Smooth muscle cell (in vitro differentiated cells): ENCODE measurements at regions not wholly inside any gene's neighbourhood (a gene's known extent, or its start where the extent isn't known, plus 50 kb on each side); places are given as distances from the start of the nearest gene placed in this dataset.
"Not testable (repeated sequence)": the region's sequence is repeated elsewhere in the genome, so short reads cannot be mapped to it uniquely, and the experiment has no call there.

Experiments used
- DNase-seq: peaks from one replicate; lab custom pipeline; 2025; ENCODE audit not compliant: unreplicated experiment; lab: John Stamatoyannopoulos, UW
- H2AFZ ChIP-seq: fragments of 200-600 bp; sonication (generic); 2 replicates; pipeline ENCODE4 v1.6.0; 2016; ENCODE audit warnings: antibody characterized with exemption, low read depth, mild to moderate bottlenecking
- H3F3A ChIP-seq: fragments of 200-600 bp; sonication (generic); 2 replicates; pipeline ENCODE4 v1.6.0; 2017; ENCODE audit warnings: antibody characterized with exemption, low read depth
- H3K27ac ChIP-seq: fragments of 200-600 bp; sonication (generic); 2 replicates; pipeline ENCODE4 v1.5.1; 2016; ENCODE audit warnings: low read depth, mild to moderate bottlenecking
- H3K27me3 ChIP-seq: fragments of 200-600 bp; sonication (generic); 2 replicates; pipeline ENCODE4 v1.6.1; 2016; ENCODE audit warnings: low read depth, mild to moderate bottlenecking
- H3K36me3 ChIP-seq: fragments of 200-600 bp; sonication (generic); 2 replicates; pipeline ENCODE4 v1.5.1; 2016; ENCODE audit warnings: low read depth
- H3K4me1 ChIP-seq: fragments of 200-600 bp; sonication (generic); 2 replicates; pipeline ENCODE4 v1.5.1; 2016; ENCODE audit warnings: low read depth
- H3K4me2 ChIP-seq: fragments of 200-600 bp; sonication (generic); 2 replicates; pipeline ENCODE4 v1.6.0; 2016; ENCODE audit warnings: mild to moderate bottlenecking
- H3K4me3 ChIP-seq: fragments of 200-600 bp; sonication (generic); 2 replicates; pipeline ENCODE4 v1.5.1; 2016; ENCODE audit warnings: mild to moderate bottlenecking
- H3K79me2 ChIP-seq: fragments of 200-600 bp; sonication (generic); 2 replicates; pipeline ENCODE4 v1.6.0; 2016; ENCODE audit warnings: low read depth, mild to moderate bottlenecking
- H3K9ac ChIP-seq: fragments of 200-600 bp; sonication (generic); 2 replicates; pipeline ENCODE4 v1.6.0; 2016; ENCODE audit warnings: low read depth
- H3K9me3 ChIP-seq: fragments of 200-600 bp; sonication (generic); replicated peaks from 2 replicates; pipeline ENCODE4 v1.5.1; 2016; ENCODE audit warnings: low read depth
- H4K20me1 ChIP-seq: fragments of 200-600 bp; sonication (generic); 2 replicates; pipeline ENCODE4 v1.6.0; 2016; ENCODE audit warnings: low read depth
- WGBS: methylation state at CpG from one replicate; pipeline ENCODE4 v1.1.7; 2016; ENCODE audit warnings: low lambda C conversion rate; 5-methylcytosine and 5-hydroxymethylcytosine counted together
- TF ChIP-seq, protein P1 (sequence below): fragments of 200-600 bp; sonication (generic); IDR thresholded peaks from 2 replicates; pipeline ENCODE4 v1.5.1; 2017; ENCODE audit warnings: borderline replicate concordance, mild to moderate bottlenecking, antibody characterized with exemption; ENCODE audit not compliant: insufficient read depth, poor library complexity, severe bottlenecking

DNA sequence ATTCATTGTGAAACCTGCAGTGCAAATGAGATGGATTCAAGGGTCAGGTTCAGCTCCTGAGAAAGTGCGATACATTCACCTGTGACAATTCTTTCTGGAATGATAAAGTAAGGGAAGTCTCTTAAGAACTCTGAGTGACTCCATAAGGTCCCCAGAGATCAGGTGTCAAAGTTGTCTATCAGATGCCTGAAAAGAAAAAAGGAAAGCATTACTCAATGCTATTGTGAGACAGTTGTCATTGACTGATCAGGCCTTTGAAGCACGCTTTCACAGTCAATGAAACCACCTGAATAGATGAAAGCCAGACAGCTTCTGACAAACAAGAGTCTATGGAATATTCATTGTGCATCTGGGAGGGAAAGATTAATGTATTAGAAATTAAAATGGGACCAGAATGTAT, 252.7 kb upstream of the GALNT5 start:
- Histone ChIP-seq H3K4me1 (no peaks in the 10 kb centered on the region), H3K9me3 (no peaks in the 10 kb centered on the region), H3K4me2 (no peak overlapping the region), H3K27me3 (no peaks in the 10 kb centered on the region), H3K9ac (no peak overlapping the region), H3F3A (no peaks in the 10 kb centered on the region), H2AFZ (no peak overlapping the region), H3K4me3 (no peak overlapping the region), H3K36me3 (no peaks in the 10 kb centered on the region), H4K20me1 (no peaks in the 10 kb centered on the region), H3K79me2 (no peaks in the 10 kb centered on the region), H3K27ac (no peak overlapping the region)
- TF ChIP-seq, protein P1, sequence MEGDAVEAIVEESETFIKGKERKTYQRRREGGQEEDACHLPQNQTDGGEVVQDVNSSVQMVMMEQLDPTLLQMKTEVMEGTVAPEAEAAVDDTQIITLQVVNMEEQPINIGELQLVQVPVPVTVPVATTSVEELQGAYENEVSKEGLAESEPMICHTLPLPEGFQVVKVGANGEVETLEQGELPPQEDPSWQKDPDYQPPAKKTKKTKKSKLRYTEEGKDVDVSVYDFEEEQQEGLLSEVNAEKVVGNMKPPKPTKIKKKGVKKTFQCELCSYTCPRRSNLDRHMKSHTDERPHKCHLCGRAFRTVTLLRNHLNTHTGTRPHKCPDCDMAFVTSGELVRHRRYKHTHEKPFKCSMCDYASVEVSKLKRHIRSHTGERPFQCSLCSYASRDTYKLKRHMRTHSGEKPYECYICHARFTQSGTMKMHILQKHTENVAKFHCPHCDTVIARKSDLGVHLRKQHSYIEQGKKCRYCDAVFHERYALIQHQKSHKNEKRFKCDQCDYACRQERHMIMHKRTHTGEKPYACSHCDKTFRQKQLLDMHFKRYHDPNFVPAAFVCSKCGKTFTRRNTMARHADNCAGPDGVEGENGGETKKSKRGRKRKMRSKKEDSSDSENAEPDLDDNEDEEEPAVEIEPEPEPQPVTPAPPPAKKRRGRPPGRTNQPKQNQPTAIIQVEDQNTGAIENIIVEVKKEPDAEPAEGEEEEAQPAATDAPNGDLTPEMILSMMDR, result no peak
- WGBS, result 97% methylated on average over 2 of the region's 2 CpGs
- no peak for DNase-seq

DNA sequence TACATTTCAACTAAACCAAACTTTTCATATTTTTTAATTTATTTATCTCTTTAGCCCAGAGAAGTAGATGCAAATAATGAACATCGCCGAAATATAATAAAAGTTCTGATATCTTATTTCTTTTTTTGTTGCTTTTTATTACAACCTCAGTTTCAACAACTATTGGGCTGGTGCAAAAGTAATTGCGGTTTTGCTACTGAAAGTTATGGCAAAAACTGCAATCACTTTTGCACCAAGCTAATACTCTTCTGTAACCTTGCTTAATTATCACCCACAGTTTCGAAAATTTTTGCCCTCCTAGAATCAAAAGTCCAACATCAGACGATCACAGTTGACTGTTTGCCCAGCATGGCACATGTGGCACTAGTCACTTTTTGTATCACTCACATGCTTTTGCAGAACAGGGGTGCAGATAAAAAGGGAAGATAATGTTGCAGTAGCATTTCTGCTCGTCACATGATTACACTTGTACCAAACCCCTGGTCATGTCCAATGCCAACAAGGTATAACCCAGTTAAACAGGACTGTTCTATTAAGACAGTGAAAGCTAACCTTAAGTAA, 242.4 kb upstream of the GALNT5 start:
- H3K9me3 ChIP-seq, result no peaks in the 10 kb centered on the region
- H3K4me2 ChIP-seq, result no peak overlapping the region
- no peaks in the 10 kb centered on the region for H3F3A ChIP-seq
- no peak overlapping the region for H3K4me3 ChIP-seq
- DNase-seq, result no peak
- H4K20me1 ChIP-seq, result no peaks in the 10 kb centered on the region
- no peaks in the 10 kb centered on the region for H3K36me3 ChIP-seq
- H3K4me1 ChIP-seq, result no peaks in the 10 kb centered on the region
- no peak overlapping the region for H2AFZ ChIP-seq
- no peaks in the 10 kb centered on the region for H3K27me3 ChIP-seq
- H3K27ac ChIP-seq, result no peak overlapping the region
- WGBS, result 89% methylated on average over 6 of the region's 6 CpGs
- TF ChIP-seq, protein P1, result no peak
- no peak overlapping the region for H3K9ac ChIP-seq
- H3K79me2 ChIP-seq, result no peaks in the 10 kb centered on the region

DNA sequence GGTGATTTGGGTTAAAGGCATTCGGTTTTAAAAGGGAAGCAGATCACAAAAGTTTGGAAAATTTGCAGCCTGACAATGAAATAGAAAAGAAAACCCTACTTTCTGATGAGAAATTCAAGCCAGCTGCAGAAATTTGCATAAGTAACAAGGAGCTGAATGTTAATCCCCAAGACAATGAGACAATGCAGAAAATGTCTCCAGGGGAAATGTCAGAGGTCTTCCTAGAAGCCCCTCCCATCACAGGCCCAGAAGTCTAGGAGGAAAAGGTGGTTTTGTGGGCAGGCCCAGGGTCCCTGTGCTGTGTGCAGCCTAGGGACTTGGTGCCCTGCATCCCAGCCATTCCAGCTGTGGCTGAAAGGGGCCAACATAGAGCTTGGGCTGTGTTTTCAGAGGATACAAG, 234.2 kb upstream of the GALNT5 start:
- not testable (repeated sequence) for H3K36me3 ChIP-seq, DNase-seq, H3K9ac ChIP-seq, H2AFZ ChIP-seq, H3K4me3 ChIP-seq, H3K4me2 ChIP-seq, H3K27me3 ChIP-seq, H3F3A ChIP-seq, H3K4me1 ChIP-seq, H3K9me3 ChIP-seq, H3K79me2 ChIP-seq, H3K27ac ChIP-seq, H4K20me1 ChIP-seq
- 83% methylated on average over 1 of the region's 1 CpG for WGBS

DNA sequence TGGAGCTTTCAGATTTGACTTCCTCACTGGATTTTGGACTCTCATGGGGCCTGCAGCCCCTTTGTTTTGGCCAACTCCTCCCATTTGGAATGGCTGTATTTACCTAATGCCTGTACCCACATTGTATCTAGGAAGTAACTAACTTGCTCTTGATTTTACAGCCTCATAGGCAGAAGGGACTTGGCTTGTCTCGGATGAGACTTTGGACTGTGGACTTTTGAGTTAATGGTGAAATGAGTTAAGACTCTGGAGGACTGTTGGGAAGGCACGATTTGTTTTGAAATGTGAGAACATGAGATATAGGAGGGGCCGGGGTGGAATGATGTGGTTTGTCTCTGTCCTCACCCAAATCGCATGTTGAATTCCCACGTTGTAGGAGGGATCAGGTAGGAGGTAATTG, 233.4 kb upstream of the GALNT5 start:
- Histone ChIP-seq H3K27me3 (no peaks in the 10 kb centered on the region), H3K27ac (no peak overlapping the region), H3K9me3 (no peaks in the 10 kb centered on the region), H3K4me1 (no peaks in the 10 kb centered on the region), H3F3A (no peaks in the 10 kb centered on the region), H2AFZ (no peak overlapping the region), H3K4me3 (no peak overlapping the region), H3K36me3 (no peaks in the 10 kb centered on the region), H3K79me2 (no peaks in the 10 kb centered on the region), H4K20me1 (no peaks in the 10 kb centered on the region), H3K4me2 (no peak overlapping the region), H3K9ac (no peak overlapping the region)
- no peak for DNase-seq
- 98% methylated on average over 5 of the region's 5 CpGs for WGBS
- TF ChIP-seq, protein P1, result no peak
